Ovary (tissue), 7 donors: ENCODE measurements at regions not wholly inside any gene's neighbourhood (a gene's known extent, or its start where the extent isn't known, plus 50 kb on each side); places are given as distances from the start of the nearest gene placed in this dataset.

ENCODE experiments used
- DNase-seq, 5 donors: peaks; one replicate each; pipeline ENCODE4 v3.0.0-alpha.2; 2019 to 2020
- H3K27ac ChIP-seq, 2 donors: fragments of 200-600 bp; one replicate each; pipeline versions ENCODE4 v1.5.1 to v1.8.0; 2019 to 2022
- H3K27me3 ChIP-seq: fragments of 200-600 bp; one replicate; pipeline ENCODE4 v1.8.0; 2022
- H3K36me3 ChIP-seq: fragments of 200-600 bp; sonication (generic); one replicate; pipeline ENCODE4 v1.5.1; 2019
- H3K4me1 ChIP-seq: one replicate; pipeline ENCODE4 v1.8.1; 2013; ENCODE audit warnings: mild to moderate bottlenecking, moderate library complexity; ENCODE audit not compliant: insufficient read depth
- H3K4me3 ChIP-seq: fragments of 200-600 bp; sonication (generic); one replicate; pipeline ENCODE4 v1.5.1; 2017
- H3K9me3 ChIP-seq, 2 donors: fragments of 200-600 bp in 1 of 2; sonication (generic) in 1 of 2; one replicate each; pipeline versions ENCODE4 v1.5.1 to v1.8.1; 2013 to 2019; ENCODE audit warnings: mild to moderate bottlenecking in 1 of 2, moderate library complexity in 1 of 2
- EP300 ChIP-seq: sonication (generic); formaldehyde crosslinking; IDR thresholded peaks from one replicate; pipeline ENCODE4 v1.6.1; 2017; ENCODE audit warnings: antibody characterized with exemption
- POLR2A ChIP-seq: fragments of 450-650 bp; IDR thresholded peaks from one replicate; pipeline ENCODE4 v1.6.1; 2017; ENCODE audit warnings: antibody characterized with exemption, mild to moderate bottlenecking, moderate library complexity
- WGBS, 3 donors: extraction: QIAGEN DNeasy Blood & Tissue Kit in 1 of 3; methylation state at CpG; one replicate each; pipeline versions ENCODE4 v1.1.5 to v1.1.7; 2013 to 2017; 5-methylcytosine and 5-hydroxymethylcytosine counted together
- intact Hi-C, 4 donors: fragments of 100-400 bp; cut with DNase I; formaldehyde crosslinking; loops; one replicate each; pipeline versions ENCODE4 v1.11.0 to v1.15.1; 2022 to 2023
- TF ChIP-seq, protein P1 (sequence below), 3 donors: fragments of 450-650 bp in 2 of 3; fragments of 200-600 bp in 1 of 3; IDR thresholded peaks; one replicate each; pipeline versions ENCODE4 v1.5.1 to v1.8.0; 2016 to 2022; ENCODE audit warnings: antibody characterized with exemption in 3 of 3, mild to moderate bottlenecking in 1 of 3
- donor health status: DM: no; HTN: no; CAD: no; lungs with moderate emphysema.
- donor health status: DM: no; HTN: no; CAD: no.
- donor health status: Bipolar disorder and iron deficiency.
- donor health status: DM: no; HTN: no; CAD: no.
- donor health status: DM: yes; HTN: yes; CAD: no.

DNA sequence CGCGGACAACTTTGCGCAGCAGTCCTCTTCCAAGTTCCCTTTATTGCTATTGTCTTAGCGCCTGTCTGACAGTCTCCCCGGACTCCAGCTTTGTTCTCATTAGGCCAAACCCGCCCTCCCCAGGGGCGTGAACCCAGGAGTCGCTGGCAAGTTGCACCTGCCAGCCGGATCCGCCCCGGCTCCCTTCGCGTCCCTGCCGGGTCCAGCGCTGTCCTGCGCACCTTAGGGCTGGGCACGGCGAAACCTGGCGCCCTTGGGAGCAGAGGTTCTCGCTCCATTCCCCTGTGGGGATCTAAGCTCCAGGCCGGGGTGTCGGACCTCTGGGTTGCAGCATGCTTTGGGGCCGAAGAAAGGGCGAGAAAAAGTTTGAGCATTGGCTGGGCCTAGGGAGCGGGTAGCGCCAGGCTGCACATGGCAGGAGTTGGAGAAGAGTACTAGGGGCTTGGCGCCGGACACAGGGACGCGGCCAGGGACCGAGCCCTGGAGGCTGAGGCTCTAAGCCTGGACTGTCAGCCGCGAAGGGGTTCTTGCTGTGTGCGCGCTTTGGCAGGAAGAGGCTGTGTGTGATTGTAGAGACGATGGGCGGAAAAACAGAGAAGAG lies 335.1 kb upstream of the THRB start:
- intact Hi-C loops = no loop called here
- Histone ChIP-seq H3K27me3 (no peaks in the 10 kb centered on the region), H3K4me3 (peak overlapping the region; percentile 38), H3K27ac (no peak overlapping the region), H3K4me1 (peaks cover 2% of the 10 kb centered on the region), H3K9me3 (no peaks in the 10 kb centered on the region), H3K36me3 (no peaks in the 10 kb centered on the region)
- TF ChIP-seq POLR2A (no peak), EP300 (no peak)
- TF ChIP-seq, protein P1, sequence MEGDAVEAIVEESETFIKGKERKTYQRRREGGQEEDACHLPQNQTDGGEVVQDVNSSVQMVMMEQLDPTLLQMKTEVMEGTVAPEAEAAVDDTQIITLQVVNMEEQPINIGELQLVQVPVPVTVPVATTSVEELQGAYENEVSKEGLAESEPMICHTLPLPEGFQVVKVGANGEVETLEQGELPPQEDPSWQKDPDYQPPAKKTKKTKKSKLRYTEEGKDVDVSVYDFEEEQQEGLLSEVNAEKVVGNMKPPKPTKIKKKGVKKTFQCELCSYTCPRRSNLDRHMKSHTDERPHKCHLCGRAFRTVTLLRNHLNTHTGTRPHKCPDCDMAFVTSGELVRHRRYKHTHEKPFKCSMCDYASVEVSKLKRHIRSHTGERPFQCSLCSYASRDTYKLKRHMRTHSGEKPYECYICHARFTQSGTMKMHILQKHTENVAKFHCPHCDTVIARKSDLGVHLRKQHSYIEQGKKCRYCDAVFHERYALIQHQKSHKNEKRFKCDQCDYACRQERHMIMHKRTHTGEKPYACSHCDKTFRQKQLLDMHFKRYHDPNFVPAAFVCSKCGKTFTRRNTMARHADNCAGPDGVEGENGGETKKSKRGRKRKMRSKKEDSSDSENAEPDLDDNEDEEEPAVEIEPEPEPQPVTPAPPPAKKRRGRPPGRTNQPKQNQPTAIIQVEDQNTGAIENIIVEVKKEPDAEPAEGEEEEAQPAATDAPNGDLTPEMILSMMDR (IDR thresholded peaks at IDR 0.05) = no peak
- WGBS, 3 donors = 1% methylated on average over 36 to 37 of the region's 37 CpGs
- no peak for DNase-seq

DNA sequence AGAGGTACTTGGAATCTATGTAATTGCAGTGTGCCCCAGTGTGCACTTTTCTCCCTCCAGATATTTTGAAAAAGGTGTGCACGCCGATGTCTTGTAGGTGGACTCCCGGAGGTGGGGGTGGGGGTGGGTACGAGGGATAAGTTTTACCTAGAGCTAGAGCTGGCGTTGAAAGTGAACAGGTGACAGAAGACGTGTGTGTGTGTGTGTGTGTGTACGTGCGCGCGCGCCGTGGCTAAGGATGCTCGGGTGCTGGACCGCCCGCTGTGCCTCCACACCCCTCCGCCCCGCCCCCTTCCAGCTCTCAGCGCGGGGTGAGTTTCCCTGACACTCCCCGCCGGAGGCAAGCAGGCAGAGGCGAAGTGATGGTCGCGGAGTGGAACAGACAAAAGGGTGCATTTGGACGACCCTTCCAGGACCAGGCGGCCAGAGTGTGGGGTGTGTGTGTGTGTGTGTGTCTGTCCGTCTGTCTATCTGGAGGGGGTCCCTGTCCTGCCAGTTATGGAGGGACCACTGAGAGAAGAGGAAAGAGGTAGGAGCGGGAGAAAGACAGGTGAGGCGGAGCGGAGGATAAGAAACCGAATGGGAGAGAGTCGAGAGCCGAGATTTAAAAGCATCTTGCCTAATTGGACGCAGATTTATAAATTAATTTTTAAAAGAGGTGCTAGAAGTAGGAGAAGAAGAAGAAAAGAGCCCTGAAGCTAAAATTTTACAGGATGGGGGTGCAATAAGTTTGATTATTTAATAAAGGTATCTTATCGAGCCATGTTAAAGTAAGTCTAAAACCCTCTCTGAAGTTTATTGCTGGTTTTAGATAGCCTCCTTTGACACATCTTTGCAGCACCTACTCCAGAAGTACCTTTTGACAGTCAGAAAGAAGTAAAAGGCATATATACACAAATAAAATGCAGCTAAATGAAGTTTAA lies 335.8 kb upstream of the THRB start:
- Histone ChIP-seq H3K4me1 (peaks cover 2% of the 10 kb centered on the region), H3K27ac (no peak overlapping the region), H3K27me3 (no peaks in the 10 kb centered on the region), H3K4me3 (no peak overlapping the region), H3K9me3 (no peaks in the 10 kb centered on the region), H3K36me3 (no peaks in the 10 kb centered on the region)
- TF ChIP-seq POLR2A (no peak), EP300 (no peak)
- TF ChIP-seq, protein P1 (IDR thresholded peaks at IDR 0.05) = no peak
- DNase-seq = no peak
- 6 to 10% (median 7%) methylated on average over 35 of the region's 35 CpGs for WGBS, 3 donors
- intact Hi-C loops = no loop called here

DNA sequence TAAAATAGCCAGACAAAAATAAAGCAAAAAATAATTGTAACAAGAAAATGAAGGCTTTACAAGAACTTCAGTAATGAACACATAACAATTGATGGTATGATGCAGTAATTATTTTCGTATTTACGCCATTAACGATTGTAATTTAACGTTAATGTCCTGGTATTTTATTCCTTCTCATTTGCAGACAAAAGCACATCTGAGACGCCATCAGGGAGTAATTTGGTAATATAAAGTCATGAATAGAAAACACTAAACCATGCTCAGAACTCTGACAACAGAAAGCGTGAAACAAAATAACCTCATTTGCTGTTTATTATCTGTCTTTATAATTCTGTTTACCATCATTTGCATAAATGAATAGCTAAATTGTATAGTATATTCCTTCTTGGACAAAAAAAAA lies 336.6 kb upstream of the THRB start:
- TF ChIP-seq POLR2A = no peak
- TF ChIP-seq, protein P1 (IDR thresholded peaks at IDR 0.05) = no peak
- no peak for TF ChIP-seq EP300
- H3K4me3 ChIP-seq = no peak overlapping the region
- H3K36me3 ChIP-seq = no peaks in the 10 kb centered on the region
- DNase-seq = no peak
- no peak overlapping the region for H3K27ac ChIP-seq
- intact Hi-C loops = no loop called here
- H3K9me3 ChIP-seq = no peaks in the 10 kb centered on the region
- WGBS, 3 donors = 76 to 83% (median 82%) methylated on average over 6 of the region's 6 CpGs
- peaks cover 2% of the 10 kb centered on the region for H3K4me1 ChIP-seq
- no peaks in the 10 kb centered on the region for H3K27me3 ChIP-seq

DNA sequence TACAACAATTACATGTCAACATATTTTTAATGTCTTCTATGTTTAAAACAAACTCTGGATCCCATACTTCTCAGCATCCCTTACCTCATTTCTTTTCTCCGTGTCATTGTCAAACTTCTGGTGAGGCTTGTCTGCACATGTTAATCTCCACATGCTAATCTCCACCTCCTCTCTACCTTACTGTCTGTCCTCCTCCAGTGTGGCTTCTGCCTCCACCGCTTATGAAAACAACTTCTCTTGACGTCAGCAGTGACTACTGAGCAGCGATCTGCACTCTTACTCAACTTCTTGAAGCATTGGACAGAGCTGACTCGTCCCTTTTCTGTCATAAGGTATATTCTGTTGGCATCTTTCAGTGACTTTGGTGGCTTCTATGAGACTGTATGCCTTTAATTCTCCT lies 338.2 kb upstream of the THRB start:
- Histone ChIP-seq H3K4me1 (peaks cover 2% of the 10 kb centered on the region), H3K27ac (no peak overlapping the region), H3K9me3 (no peaks in the 10 kb centered on the region), H3K27me3 (no peaks in the 10 kb centered on the region), H3K4me3 (no peak overlapping the region), H3K36me3 (no peaks in the 10 kb centered on the region)
- 66 to 84% (median 76%) methylated on average over 5 of the region's 5 CpGs for whole genome bisulfite sequencing, 3 donors
- no peak for DNase-seq
- TF ChIP-seq POLR2A (no peak), EP300 (no peak)
- TF ChIP-seq, protein P1 (IDR thresholded peaks at IDR 0.05) = no peak
- intact Hi-C loops = no loop called here
